HAP-1 (cell line): ENCODE measurements at regions not wholly inside any gene's neighbourhood (a gene's known extent, or its start where the extent isn't known, plus 50 kb on each side); places are given as distances from the start of the nearest gene placed in this dataset.

Experiments
- DNase-seq, 2 experiments: peaks; one replicate each; pipeline ENCODE4 v3.0.0-alpha.2; 2016 to 2020; ENCODE audit warnings: low spot score in 2 of 2
- H3K27me3 ChIP-seq: fragments of 250-450 bp; sonication (Bioruptor Pico); 2 replicates; pipeline ENCODE4 v1.5.1; 2020; ENCODE audit warnings: low read depth, mild to moderate bottlenecking, moderate library complexity
- H3K36me3 ChIP-seq: fragments of 250-450 bp; sonication (Bioruptor Pico); replicated peaks from 2 replicates; pipeline ENCODE4 v1.5.1; 2020; ENCODE audit warnings: mild to moderate bottlenecking
- H3K4me1 ChIP-seq: fragments of 250-450 bp; sonication (Bioruptor Pico); 2 replicates; pipeline ENCODE4 v1.5.1; 2020; ENCODE audit warnings: mild to moderate bottlenecking
- H3K4me3 ChIP-seq: fragments of 250-450 bp; sonication (Bioruptor Pico); 2 replicates; pipeline ENCODE4 v1.5.1; 2020; ENCODE audit warnings: mild to moderate bottlenecking, moderate library complexity
- H3K9me3 ChIP-seq: fragments of 250-450 bp; sonication (Bioruptor Pico); 2 replicates; pipeline ENCODE4 v1.5.1; 2020; ENCODE audit warnings: mild to moderate bottlenecking, moderate library complexity
- in situ Hi-C: fragments of 300-500 bp; cut with MboI; formaldehyde crosslinking; loops from 3 replicates; pipeline ENCODE4 v1.14.3; 2020; ENCODE audit warnings: low sequenced_read_pairs, inconsistent platforms, mixed read lengths

- Histone ChIP-seq H3K4me1 (no peaks in the 10 kb centered on the region), H3K36me3 (no peaks in the 10 kb centered on the region), H3K9me3 (no peaks in the 10 kb centered on the region), H3K27me3 (no peaks in the 10 kb centered on the region), H3K4me3 (no peak overlapping the region)
- in situ Hi-C loops, result no loop called here
- no peak for DNase-seq
Measured at GRCh38 chr10:83371696-83372490, 767.4 kb upstream of the GHITM start.

- in situ Hi-C loops, result no loop called here
Measured at GRCh38 chr10:83372646-83373045, 766.7 kb upstream of the GHITM start.

GRCh38 chr10:83373671-83374070 is 765.6 kb upstream of the GHITM start:
- DNase-seq, result peak in 1 of 2 experiments; percentile 36
- no peaks in the 10 kb centered on the region for H3K4me1 ChIP-seq
- H3K27me3 ChIP-seq, result no peaks in the 10 kb centered on the region
- no peaks in the 10 kb centered on the region for H3K9me3 ChIP-seq
- H3K4me3 ChIP-seq, result no peak overlapping the region
- in situ Hi-C loops, result no loop called here
- no peaks in the 10 kb centered on the region for H3K36me3 ChIP-seq

More at GRCh38 chr10:83372646-83373045, 766.7 kb upstream of the GHITM start:
- no peaks in the 10 kb centered on the region for H3K9me3 ChIP-seq
- no peaks in the 10 kb centered on the region for H3K36me3 ChIP-seq
- H3K4me3 ChIP-seq, result no peak overlapping the region
- no peaks in the 10 kb centered on the region for H3K4me1 ChIP-seq
- H3K27me3 ChIP-seq, result no peaks in the 10 kb centered on the region
- DNase-seq, result no peak

GRCh38 chr10:83374741-83375140 is 764.6 kb upstream of the GHITM start:
- no peak for DNase-seq
- Histone ChIP-seq H3K9me3 (no peaks in the 10 kb centered on the region), H3K4me3 (no peak overlapping the region), H3K36me3 (no peaks in the 10 kb centered on the region), H3K27me3 (no peaks in the 10 kb centered on the region), H3K4me1 (no peaks in the 10 kb centered on the region)
- in situ Hi-C loops, result no loop called here

- no peaks in the 10 kb centered on the region for H3K9me3 ChIP-seq
- H3K4me3 ChIP-seq, result no peak overlapping the region
- no peak for DNase-seq
- H3K27me3 ChIP-seq, result no peaks in the 10 kb centered on the region
- in situ Hi-C loops, result no loop called here
- no peaks in the 10 kb centered on the region for H3K4me1 ChIP-seq
- H3K36me3 ChIP-seq, result no peaks in the 10 kb centered on the region
Measured at GRCh38 chr10:83375274-83375673, 764.0 kb upstream of the GHITM start.

GRCh38 chr10:83397806-83398205 is 741.5 kb upstream of the GHITM start:
- in situ Hi-C loops, result no loop called here
- no peaks in the 10 kb centered on the region for H3K9me3 ChIP-seq
- no peaks in the 10 kb centered on the region for H3K27me3 ChIP-seq

GRCh38 chr10:83410570-83410969 is 728.7 kb upstream of the GHITM start:
- in situ Hi-C loops, result no loop called here
- no peaks in the 10 kb centered on the region for H3K27me3 ChIP-seq
- H3K9me3 ChIP-seq, result no peaks in the 10 kb centered on the region
- H3K4me1 ChIP-seq, result no peaks in the 10 kb centered on the region
- no peak overlapping the region for H3K4me3 ChIP-seq
- no peaks in the 10 kb centered on the region for H3K36me3 ChIP-seq
- no peak for DNase-seq

More at GRCh38 chr10:83397806-83398205, 741.5 kb upstream of the GHITM start:
- DNase-seq, result no peak
- Histone ChIP-seq H3K36me3 (no peaks in the 10 kb centered on the region), H3K4me1 (no peaks in the 10 kb centered on the region), H3K4me3 (no peak overlapping the region)

- Histone ChIP-seq H3K36me3 (no peaks in the 10 kb centered on the region), H3K27me3 (no peaks in the 10 kb centered on the region), H3K4me1 (no peaks in the 10 kb centered on the region; the same call in 1 of the 2 replicates), H3K4me3 (no peak overlapping the region), H3K9me3 (no peaks in the 10 kb centered on the region)
- in situ Hi-C loops, result no loop called here
- DNase-seq, result no peak
Measured at GRCh38 chr10:83425306-83425705, 714.0 kb upstream of the GHITM start.

GRCh38 chr10:83427101-83427500 is 712.2 kb upstream of the GHITM start:
- in situ Hi-C loops, result no loop called here
- Histone ChIP-seq H3K27me3 (no peaks in the 10 kb centered on the region), H3K9me3 (no peaks in the 10 kb centered on the region)

GRCh38 chr10:83432261-83433045 is 706.9 kb upstream of the GHITM start:
- Histone ChIP-seq H3K9me3 (no peaks in the 10 kb centered on the region), H3K27me3 (no peaks in the 10 kb centered on the region), H3K4me1 (no peaks in the 10 kb centered on the region; the same call in 1 of the 2 replicates), H3K36me3 (no peaks in the 10 kb centered on the region), H3K4me3 (no peak overlapping the region)
- in situ Hi-C loops, result no loop called here
- DNase-seq, result no peak

More at GRCh38 chr10:83427101-83427500, 712.2 kb upstream of the GHITM start:
- DNase-seq, result no peak
- Histone ChIP-seq H3K36me3 (no peaks in the 10 kb centered on the region), H3K4me1 (no peaks in the 10 kb centered on the region; the same call in 1 of the 2 replicates), H3K4me3 (no peak overlapping the region)

- Histone ChIP-seq H3K9me3 (no peaks in the 10 kb centered on the region), H3K4me1 (no peaks in the 10 kb centered on the region), H3K36me3 (no peaks in the 10 kb centered on the region), H3K4me3 (no peak overlapping the region), H3K27me3 (no peaks in the 10 kb centered on the region)
- DNase-seq, result no peak
- in situ Hi-C loops, result no loop called here
Measured at GRCh38 chr10:83433705-83434104, 705.6 kb upstream of the GHITM start.

GRCh38 chr10:83448013-83448412 is 691.3 kb upstream of the GHITM start:
- H3K27me3 ChIP-seq, result no peaks in the 10 kb centered on the region
- no peaks in the 10 kb centered on the region for H3K36me3 ChIP-seq
- in situ Hi-C loops, result no loop called here
- DNase-seq, result no peak
- no peaks in the 10 kb centered on the region for H3K4me1 ChIP-seq
- H3K9me3 ChIP-seq, result peaks cover 2% of the 10 kb centered on the region; the same call in 1 of the 2 replicates
- H3K4me3 ChIP-seq, result no peak overlapping the region

- Histone ChIP-seq H3K9me3 (no peaks in the 10 kb centered on the region), H3K4me3 (no peak overlapping the region)
- in situ Hi-C loops, result no loop called here
Measured at GRCh38 chr10:83458611-83459010, 680.7 kb upstream of the GHITM start.

GRCh38 chr10:83459124-83459523 is 680.2 kb upstream of the GHITM start:
- H3K4me1 ChIP-seq, result no peaks in the 10 kb centered on the region
- no peak for DNase-seq
- in situ Hi-C loops, result no loop called here
- no peaks in the 10 kb centered on the region for H3K9me3 ChIP-seq
- H3K27me3 ChIP-seq, result no peaks in the 10 kb centered on the region
- no peaks in the 10 kb centered on the region for H3K36me3 ChIP-seq
- no peak overlapping the region for H3K4me3 ChIP-seq

More at GRCh38 chr10:83458611-83459010, 680.7 kb upstream of the GHITM start:
- no peaks in the 10 kb centered on the region for H3K36me3 ChIP-seq
- no peak for DNase-seq
- H3K27me3 ChIP-seq, result no peaks in the 10 kb centered on the region
- H3K4me1 ChIP-seq, result no peaks in the 10 kb centered on the region
